ENCODE measurements at regions not wholly inside any gene's neighbourhood (a gene's known extent, or its start where the extent isn't known, plus 50 kb on each side); places are given as distances from the start of the nearest gene placed in this dataset.

GRCh38 chr20:50295345-50295744, 104.7 kb downstream of the CEBPB start (continued):
- no peak for TF ChIP-seq PRDM15 (CRISPR knock-in tag; IDR thresholded peaks at IDR 0.05)

GRCh38 chr20:50295762-50296449, 105.3 kb downstream of the CEBPB start:
- H3K4me1 Mint-ChIP-seq = peaks cover 7% of the 10 kb centered on the region
- DNase-seq (ENCODE audit: low spot score) (no peak), ATAC-seq (no peak)
- H3K36me3 Mint-ChIP-seq = no peaks in the 10 kb centered on the region
- ChIA-PET POLR2A (no interaction called here), CTCF (interaction anchor here (0.9 to 1.8 kb wide), 4 partner anchors 11 to 105 kb away, joined by 3 to 6 read pairs (median 4); partner anchors contain the start of gene CEBPB)
- TF ChIP-seq ZSCAN18 (CRISPR knock-in tag; IDR thresholded peaks at IDR 0.05) = no peak
- no peak for TF ChIP-seq AFF4 (CRISPR knock-in tag; IDR thresholded peaks at IDR 0.05; ENCODE audit: borderline replicate concordance)
- TF ChIP-seq IRF1 (CRISPR knock-in tag; IDR thresholded peaks at IDR 0.05) = no peak
- no peak for TF ChIP-seq ZNF219 (CRISPR knock-in tag; IDR thresholded peaks at IDR 0.05; ENCODE audit: borderline replicate concordance)
- TF ChIP-seq ATF1 (CRISPR knock-in tag; IDR thresholded peaks at IDR 0.05) = no peak
- TF ChIP-seq GTF2I (CRISPR knock-in tag; conservative IDR thresholded peaks at IDR 0.05) = no peak
- no peak overlapping the region for H3K4me3 Mint-ChIP-seq
- H3K27ac Mint-ChIP-seq = no peak overlapping the region; the same call in 1 of the 2 replicates
- H3K9me3 Mint-ChIP-seq = no peaks in the 10 kb centered on the region
- H3K27me3 Mint-ChIP-seq (ENCODE audit: low read depth) = no peaks in the 10 kb centered on the region

- peaks cover 7% of the 10 kb centered on the region for H3K4me1 Mint-ChIP-seq
- H3K4me3 Mint-ChIP-seq = no peak overlapping the region
- H3K9me3 Mint-ChIP-seq = no peaks in the 10 kb centered on the region
- no peaks in the 10 kb centered on the region for H3K36me3 Mint-ChIP-seq
- DNase-seq (ENCODE audit: low spot score) = no peak
- ATAC-seq = no peak
- CTCF ChIA-PET = interaction anchor here (0.6 to 1.8 kb wide), 6 partner anchors 12 to 118 kb away, joined by 3 to 6 read pairs (median 6); partner anchors contain the start of gene CEBPB
- POLR2A ChIA-PET = no interaction called here
- H3K27ac Mint-ChIP-seq = no peak overlapping the region; the same call in 1 of the 2 replicates
- H3K27me3 Mint-ChIP-seq (ENCODE audit: low read depth) = no peaks in the 10 kb centered on the region
- TF ChIP-seq JUN (CRISPR knock-in tag; IDR thresholded peaks at IDR 0.05) = no peak
- no peak for TF ChIP-seq CDX4 (CRISPR knock-in tag; IDR thresholded peaks at IDR 0.05; ENCODE audit: borderline replicate concordance)
- no peak for TF ChIP-seq MYBL2 (CRISPR knock-in tag; IDR thresholded peaks at IDR 0.05)
- TF ChIP-seq E2F1 (CRISPR knock-in tag; IDR thresholded peaks at IDR 0.05) = no peak
- TF ChIP-seq NR2C2 (CRISPR knock-in tag; IDR thresholded peaks at IDR 0.05) = no peak
- TF ChIP-seq ERG (CRISPR knock-in tag; IDR thresholded peaks at IDR 0.05) = no peak
- no peak for TF ChIP-seq ZNF121 (CRISPR knock-in tag; IDR thresholded peaks at IDR 0.05)
- TF ChIP-seq NFE2L1 (CRISPR knock-in tag; IDR thresholded peaks at IDR 0.05) = no peak
- TF ChIP-seq E2F5 (CRISPR knock-in tag; IDR thresholded peaks at IDR 0.05) = no peak
These were observed 106.1 kb downstream of the CEBPB start for GRCh38 chr20:50296450-50297375.

All from WTC11 (cell line).